PC-9 (cell line): ENCODE measurements at regions not wholly inside any gene's neighbourhood (a gene's known extent, or its start where the extent isn't known, plus 50 kb on each side); places are given as distances from the start of the nearest gene placed in this dataset.

ENCODE experiments used
- BruUV-seq: library from RNA; stranded (reverse); fragments of 400-500 nt; replicated peaks from 2 replicates; lab custom pipeline; 2021; lab: Mats Ljungman, UMichigan
- CTCF ChIA-PET: fragments of 300-600 bp; sonication (Branson Sonifier 250); formaldehyde crosslinking; loops from one replicate; lab custom pipeline; 2022; ENCODE audit warnings: antibody characterized with exemption; lab: Charles Lee
- POLR2A ChIA-PET: fragments of 300-600 bp; sonication (Branson Sonifier 250); formaldehyde crosslinking; loops from one replicate; lab custom pipeline; 2022; ENCODE audit warnings: antibody characterized with exemption; ENCODE audit not compliant: unreplicated experiment; lab: Charles Lee
- DNase-seq, 2 experiments: peaks; one replicate each; pipeline versions ENCODE4 v3.0.0 to v3.0.0-alpha.2; 2015 to 2022; ENCODE audit warnings: mixed read lengths in 1 of 2
- H2AFZ ChIP-seq: fragments of 200-600 bp; sonication (generic); 2 replicates; pipeline ENCODE4 v1.8.1; 2017; ENCODE audit warnings: antibody characterized with exemption
- H3F3A ChIP-seq: fragments of 200-600 bp; sonication (generic); 2 replicates; pipeline ENCODE4 v1.8.1; 2017; ENCODE audit warnings: antibody characterized with exemption, mild to moderate bottlenecking, low read depth; ENCODE audit not compliant: insufficient read depth
- H3K27ac ChIP-seq: fragments of 200-600 bp; sonication (generic); 2 replicates; pipeline ENCODE4 v1.6.1; 2016; ENCODE audit warnings: mixed run types
- H3K27me3 ChIP-seq: fragments of 200-600 bp; sonication (generic); 2 replicates; pipeline ENCODE4 v1.6.1; 2016; ENCODE audit warnings: low read depth, mixed run types; ENCODE audit not compliant: insufficient read depth
- H3K36me3 ChIP-seq: fragments of 200-600 bp; sonication (generic); 2 replicates; pipeline ENCODE4 v1.6.1; 2016; ENCODE audit warnings: low read depth, mixed run types
- H3K4me1 ChIP-seq: fragments of 200-600 bp; sonication (generic); replicated peaks from 2 replicates; pipeline ENCODE4 v1.6.1; 2016; ENCODE audit warnings: mixed run types; ENCODE audit not compliant: insufficient read depth
- H3K4me2 ChIP-seq: fragments of 200-600 bp; sonication (generic); 2 replicates; pipeline ENCODE4 v1.6.1; 2017; ENCODE audit warnings: mixed run types
- H3K4me3 ChIP-seq: fragments of 200-600 bp; sonication (generic); 2 replicates; pipeline ENCODE4 v1.6.1; 2016; ENCODE audit warnings: mixed run types
- H3K79me2 ChIP-seq: fragments of 200-600 bp; sonication (generic); 2 replicates; pipeline ENCODE4 v1.6.1; 2017; ENCODE audit warnings: low read depth, mixed run types
- H3K9me2 ChIP-seq: fragments of 200-600 bp; sonication (generic); 2 replicates; pipeline ENCODE4 v1.8.1; 2017; ENCODE audit warnings: mild to moderate bottlenecking; ENCODE audit not compliant: insufficient read depth
- H3K9me3 ChIP-seq: fragments of 200-600 bp; sonication (generic); 2 replicates; pipeline ENCODE4 v1.8.1; 2016; ENCODE audit warnings: low read depth; ENCODE audit not compliant: insufficient read depth
- H4K20me1 ChIP-seq: fragments of 200-600 bp; sonication (generic); 2 replicates; pipeline ENCODE4 v1.8.1; 2017; ENCODE audit not compliant: insufficient read depth
- EZH2 ChIP-seq: fragments of 200-600 bp; sonication (generic); IDR thresholded peaks from 2 replicates; pipeline ENCODE4 v1.8.0; 2017; ENCODE audit warnings: antibody characterized with exemption, low read depth
- intact Hi-C: fragments of 100-400 bp; cut with micrococcal nuclease; formaldehyde crosslinking; loops from one replicate; pipeline ENCODE4 v1.10.0; 2022; ENCODE audit not compliant: unreplicated experiment
- TF ChIP-seq, protein P1 (sequence below): fragments of 200-600 bp; sonication (generic); conservative IDR thresholded peaks from 2 replicates; pipeline ENCODE4 v1.6.1; 2017; ENCODE audit warnings: mixed run types, antibody characterized with exemption, mild to moderate bottlenecking, moderate library complexity

DNA sequence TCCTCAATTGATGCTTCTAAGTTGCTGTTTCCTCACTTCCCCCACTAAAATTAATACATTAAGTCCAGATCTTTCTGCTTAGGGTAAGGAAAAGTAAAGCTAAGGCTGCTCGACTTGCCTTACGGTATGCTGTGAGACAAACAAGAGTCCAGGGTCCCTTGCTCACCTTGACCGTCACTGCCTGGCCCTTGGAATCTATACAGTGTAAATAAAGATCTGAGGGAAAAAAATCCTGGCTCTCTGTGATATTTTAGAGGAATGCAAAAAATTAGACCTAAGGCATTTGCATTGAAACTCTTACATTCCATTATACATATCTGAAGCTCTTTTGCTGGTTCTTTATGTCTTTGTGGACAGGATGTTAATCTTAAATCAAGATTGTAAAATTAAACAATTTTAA, 129.6 kb upstream of the HCCS start:
- BruUV-seq = no TSS peak
- TF ChIP-seq, protein P1, sequence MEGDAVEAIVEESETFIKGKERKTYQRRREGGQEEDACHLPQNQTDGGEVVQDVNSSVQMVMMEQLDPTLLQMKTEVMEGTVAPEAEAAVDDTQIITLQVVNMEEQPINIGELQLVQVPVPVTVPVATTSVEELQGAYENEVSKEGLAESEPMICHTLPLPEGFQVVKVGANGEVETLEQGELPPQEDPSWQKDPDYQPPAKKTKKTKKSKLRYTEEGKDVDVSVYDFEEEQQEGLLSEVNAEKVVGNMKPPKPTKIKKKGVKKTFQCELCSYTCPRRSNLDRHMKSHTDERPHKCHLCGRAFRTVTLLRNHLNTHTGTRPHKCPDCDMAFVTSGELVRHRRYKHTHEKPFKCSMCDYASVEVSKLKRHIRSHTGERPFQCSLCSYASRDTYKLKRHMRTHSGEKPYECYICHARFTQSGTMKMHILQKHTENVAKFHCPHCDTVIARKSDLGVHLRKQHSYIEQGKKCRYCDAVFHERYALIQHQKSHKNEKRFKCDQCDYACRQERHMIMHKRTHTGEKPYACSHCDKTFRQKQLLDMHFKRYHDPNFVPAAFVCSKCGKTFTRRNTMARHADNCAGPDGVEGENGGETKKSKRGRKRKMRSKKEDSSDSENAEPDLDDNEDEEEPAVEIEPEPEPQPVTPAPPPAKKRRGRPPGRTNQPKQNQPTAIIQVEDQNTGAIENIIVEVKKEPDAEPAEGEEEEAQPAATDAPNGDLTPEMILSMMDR = no peak
- no peak for TF ChIP-seq EZH2
- Histone ChIP-seq H3K27ac (no peak overlapping the region), H3K9me2 (no peaks in the 10 kb centered on the region), H3K4me3 (no peak overlapping the region), H3K79me2 (no peaks in the 10 kb centered on the region), H3K9me3 (no peaks in the 10 kb centered on the region), H4K20me1 (no peaks in the 10 kb centered on the region), H3K27me3 (no peaks in the 10 kb centered on the region), H3F3A (no peaks in the 10 kb centered on the region), H3K4me1 (no peaks in the 10 kb centered on the region), H3K4me2 (no peak overlapping the region), H3K36me3 (no peaks in the 10 kb centered on the region), H2AFZ (no peak overlapping the region)
- no peak for DNase-seq
- POLR2A ChIA-PET = no interaction called here
- CTCF ChIA-PET = no interaction called here
- intact Hi-C loops = no loop called here

DNA sequence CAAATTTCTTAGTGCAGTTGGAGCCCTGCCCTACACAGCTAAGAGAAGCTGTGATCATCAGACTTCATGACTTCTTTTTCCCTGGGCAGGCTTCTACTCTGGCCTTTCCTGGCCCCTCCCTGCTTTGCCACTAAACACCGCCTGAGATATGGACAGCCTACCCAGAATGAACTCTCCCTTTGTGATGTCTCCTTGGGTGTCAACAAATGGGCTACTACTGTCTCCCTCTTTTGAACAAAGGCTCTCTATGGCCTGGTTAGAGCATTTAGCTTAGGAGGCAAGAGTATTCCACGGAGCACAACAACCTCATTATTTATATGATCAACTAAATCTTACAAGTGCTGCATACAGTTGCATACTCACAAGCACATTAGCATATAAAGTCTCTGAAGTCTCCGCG, 127.6 kb upstream of the HCCS start:
- no peak overlapping the region for H3K27ac ChIP-seq
- TF ChIP-seq, protein P1 = no peak
- TF ChIP-seq EZH2 = no peak
- no peaks in the 10 kb centered on the region for H3K27me3 ChIP-seq

DNA sequence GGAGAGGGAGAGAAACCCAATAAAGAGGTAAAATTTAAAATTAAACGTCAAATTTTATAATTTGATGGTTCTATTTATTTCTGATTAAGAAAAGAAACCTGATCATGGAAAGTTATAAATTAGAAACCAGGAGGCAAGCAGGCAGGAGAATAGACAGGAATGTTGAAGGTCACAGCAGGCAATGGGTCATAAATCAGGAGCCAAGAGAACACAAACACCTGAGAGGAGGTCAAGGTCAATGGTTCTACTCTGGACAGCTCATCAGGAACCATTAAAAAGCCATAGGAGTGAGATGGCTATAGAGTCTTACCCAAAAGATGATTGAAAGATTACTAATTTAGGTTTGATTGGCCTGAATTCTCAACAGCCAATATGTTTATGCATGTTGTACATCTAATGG, 126.9 kb upstream of the HCCS start:
- intact Hi-C loops = no loop called here
- no TSS peak for BruUV-seq
- POLR2A ChIA-PET = no interaction called here

More for the DNA sequence above, 127.6 kb upstream of the HCCS start:
- Histone ChIP-seq H3K4me3 (no peak overlapping the region), H3K79me2 (no peaks in the 10 kb centered on the region), H3K4me2 (no peak overlapping the region), H3K9me2 (no peaks in the 10 kb centered on the region), H3F3A (no peaks in the 10 kb centered on the region), H3K4me1 (no peaks in the 10 kb centered on the region), H3K9me3 (no peaks in the 10 kb centered on the region), H2AFZ (no peak overlapping the region), H4K20me1 (no peaks in the 10 kb centered on the region), H3K36me3 (no peaks in the 10 kb centered on the region)
- no TSS peak for BruUV-seq
- POLR2A ChIA-PET = no interaction called here
- CTCF ChIA-PET = no interaction called here
- DNase-seq = no peak
- intact Hi-C loops = no loop called here

More for the DNA sequence above, 126.9 kb upstream of the HCCS start:
- H3K9me2 ChIP-seq = no peaks in the 10 kb centered on the region
- H3K36me3 ChIP-seq = no peaks in the 10 kb centered on the region
- H3K4me1 ChIP-seq = no peaks in the 10 kb centered on the region
- no peak overlapping the region for H3K4me3 ChIP-seq
- DNase-seq = no peak
- no peaks in the 10 kb centered on the region for H3F3A ChIP-seq
- CTCF ChIA-PET = no interaction called here
- no peak overlapping the region for H3K27ac ChIP-seq
- TF ChIP-seq EZH2 = no peak
- TF ChIP-seq, protein P1 = no peak
- no peaks in the 10 kb centered on the region for H4K20me1 ChIP-seq
- H2AFZ ChIP-seq = no peak overlapping the region
- no peaks in the 10 kb centered on the region for H3K27me3 ChIP-seq
- H3K79me2 ChIP-seq = no peaks in the 10 kb centered on the region
- no peak overlapping the region for H3K4me2 ChIP-seq
- H3K9me3 ChIP-seq = no peaks in the 10 kb centered on the region
